Fibroblast of mammary gland (primary cell): ENCODE measurements at regions not wholly inside any gene's neighbourhood (a gene's known extent, or its start where the extent isn't known, plus 50 kb on each side); places are given as distances from the start of the nearest gene placed in this dataset.
A peak's percentile ranks its signal among the peaks of the same experiment; 100 is the strongest.

ENCODE experiments used
- DNase-seq: peaks from one replicate; pipeline ENCODE4 v3.0.0-alpha.2; 2010; ENCODE audit warnings: low read depth
- H3K4me3 ChIP-seq: 2 replicates; pipeline ENCODE4 v1.5.1; 2011; ENCODE audit warnings: low read depth, mild to moderate bottlenecking, low read length, moderate library complexity; ENCODE audit not compliant: control insufficient read depth
- CTCF ChIP-seq: conservative IDR thresholded peaks from 2 replicates; pipeline ENCODE4 v1.5.1; 2011; ENCODE audit warnings: low read depth, low read length, inconsistent platforms; ENCODE audit not compliant: control insufficient read depth, insufficient read depth

- H3K4me3 ChIP-seq: no peak overlapping the region
- TF ChIP-seq CTCF: no peak
- DNase-seq: no peak
These were observed 104.1 kb upstream of the BTN3A2 start for GRCh38 chr6:26260725-26261490.

- no peak for DNase-seq
- H3K4me3 ChIP-seq: no peak overlapping the region
- TF ChIP-seq CTCF: no peak
These were observed 100.5 kb upstream of the BTN3A2 start for GRCh38 chr6:26264547-26264946.

DNA sequence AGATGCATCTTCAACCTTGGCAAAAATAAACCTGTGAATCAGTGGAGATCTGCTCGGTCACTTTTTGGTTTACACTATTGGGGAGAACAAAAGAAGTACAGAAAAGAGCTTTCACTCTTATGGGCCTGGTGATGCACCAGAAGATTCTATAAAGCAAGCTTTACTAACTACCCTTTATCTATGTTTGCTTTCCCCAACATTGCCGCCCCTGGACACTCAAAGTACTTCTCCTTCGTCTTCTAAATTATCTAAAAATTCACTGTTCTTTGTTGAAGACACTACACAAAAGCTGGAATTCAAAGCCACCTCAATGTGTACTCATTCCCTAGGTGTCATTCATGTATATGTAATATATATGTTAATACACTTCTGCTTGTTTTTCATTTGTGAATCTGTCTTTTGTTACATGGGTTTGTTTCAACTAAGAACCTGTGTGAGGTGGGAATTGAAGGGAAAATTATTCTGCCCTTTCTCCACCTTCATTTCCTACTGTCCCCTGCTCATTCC, 97.9 kb upstream of the BTN3A2 start:
- TF ChIP-seq CTCF: no peak

DNA sequence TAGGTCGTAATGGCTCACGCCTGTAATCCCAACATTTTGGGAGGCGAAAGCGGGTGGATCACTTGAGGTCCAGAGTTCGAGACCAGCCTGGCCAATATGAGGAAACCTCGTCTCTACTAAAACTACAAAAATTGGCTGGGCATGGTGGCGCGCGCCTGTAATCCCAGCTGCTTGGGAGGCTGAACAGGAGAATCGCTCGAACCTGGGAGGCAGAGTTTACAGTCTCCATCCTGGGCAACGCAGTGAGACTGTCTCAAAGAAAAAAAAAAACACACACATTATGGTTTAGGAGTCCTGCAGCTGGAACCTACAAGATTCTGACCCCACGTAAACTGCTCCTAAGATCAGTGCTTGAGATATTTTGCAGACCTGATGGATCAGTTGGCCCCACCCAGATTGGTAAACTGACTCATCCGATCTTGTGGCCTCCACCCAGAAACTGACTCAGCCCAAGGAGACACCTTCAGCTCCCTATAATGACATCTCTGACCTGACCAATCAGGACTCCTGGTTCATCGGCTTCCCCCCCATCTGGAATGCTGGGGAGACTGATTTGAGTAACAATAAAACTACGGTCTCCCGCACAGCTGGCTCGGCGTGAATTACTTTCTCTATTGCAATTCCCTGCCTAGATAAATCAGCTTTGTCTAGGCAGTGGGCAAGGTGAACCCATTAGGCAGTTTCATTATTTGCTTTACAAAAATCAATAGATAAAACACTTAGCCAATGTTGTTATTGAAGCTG, 96.2 kb upstream of the BTN3A2 start:
- TF ChIP-seq CTCF: no peak
- H3K4me3 ChIP-seq: no peak overlapping the region
- peak; percentile 70 for DNase-seq

More for the DNA sequence above, 97.9 kb upstream of the BTN3A2 start:
- H3K4me3 ChIP-seq: no peak overlapping the region
- no peak for DNase-seq

DNA sequence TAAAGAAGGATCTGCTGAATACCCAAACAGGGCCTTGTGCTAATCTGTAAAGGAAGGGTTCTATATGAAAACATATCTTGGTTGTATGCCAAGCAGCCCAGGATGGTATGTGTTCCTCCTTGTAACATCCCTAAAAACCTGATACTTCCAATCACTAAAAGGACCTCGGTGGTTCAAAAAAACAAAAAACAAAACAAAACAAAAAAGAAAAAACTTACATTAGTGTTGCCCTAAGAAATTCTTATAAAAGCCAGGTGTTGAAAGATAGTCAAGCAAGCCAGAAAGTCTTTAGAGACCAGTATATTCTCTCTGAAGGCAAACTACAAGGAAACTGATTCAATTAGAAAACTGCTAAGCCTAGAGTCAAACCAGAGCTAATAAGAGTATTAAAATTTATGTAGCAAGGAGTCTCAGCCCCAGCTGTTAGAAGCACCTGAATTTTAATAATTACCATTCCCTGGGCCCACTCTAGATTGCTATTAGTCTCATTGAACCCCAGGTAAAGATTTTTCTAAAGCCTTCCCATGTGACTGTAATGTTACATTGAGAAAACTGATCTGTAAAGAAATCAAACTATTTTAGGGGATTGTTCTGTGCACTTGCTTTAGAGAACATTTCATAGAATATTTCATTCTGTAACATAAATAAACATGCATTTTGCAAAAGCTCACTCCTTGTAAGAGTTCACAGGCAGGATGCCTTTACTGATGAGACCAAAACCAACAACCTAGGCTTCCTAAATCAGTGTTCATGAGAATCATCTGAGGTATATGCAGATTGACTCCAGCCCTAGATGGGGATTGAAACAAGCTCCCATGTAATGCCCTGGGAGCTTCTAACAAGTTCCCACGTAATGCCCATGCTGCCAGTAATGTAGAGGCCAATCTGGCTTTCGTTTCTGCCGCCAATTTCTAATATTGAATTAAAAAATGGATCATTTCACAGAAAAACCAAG, 95.2 kb upstream of the BTN3A2 start:
- peak overlapping the region; percentile 56 for H3K4me3 ChIP-seq
- no peak for TF ChIP-seq CTCF

GRCh38 chr6:26270486-26270861, 94.5 kb upstream of the BTN3A2 start:
- DNase-seq: no peak
- peak overlapping the region; percentile 56 for H3K4me3 ChIP-seq
- no peak for TF ChIP-seq CTCF

More for the DNA sequence above, 95.2 kb upstream of the BTN3A2 start:
- peak; percentile 14 for DNase-seq
